ENCODE measurements at regions not wholly inside any gene's neighbourhood (a gene's known extent, or its start where the extent isn't known, plus 50 kb on each side); places are given as distances from the start of the nearest gene placed in this dataset.

- TF ChIP-seq ARNTL (CRISPR knock-in tag; IDR thresholded peaks at IDR 0.05; ENCODE audit: borderline replicate concordance, low read depth) (no peak), TOX (CRISPR knock-in tag; IDR thresholded peaks at IDR 0.05; ENCODE audit: borderline replicate concordance) (no peak), ZNF565 (CRISPR knock-in tag; conservative IDR thresholded peaks at IDR 0.05; ENCODE audit: low read depth) (no peak), ZNF70 (CRISPR knock-in tag; IDR thresholded peaks at IDR 0.05) (no peak), SNAI2 (CRISPR knock-in tag; IDR thresholded peaks at IDR 0.05) (no peak), ESRRG (CRISPR knock-in tag; IDR thresholded peaks at IDR 0.05) (no peak), TSHZ2 (CRISPR knock-in tag; IDR thresholded peaks at IDR 0.05) (no peak), ZC3H10 (CRISPR knock-in tag; IDR thresholded peaks at IDR 0.05) (no peak), OSR1 (CRISPR knock-in tag; IDR thresholded peaks at IDR 0.05) (no peak), POU6F1 (CRISPR knock-in tag; IDR thresholded peaks at IDR 0.05; ENCODE audit: borderline replicate concordance, low read depth) (no peak), PATZ1 (CRISPR knock-in tag; IDR thresholded peaks at IDR 0.05; ENCODE audit: borderline replicate concordance) (no peak), PPARA (CRISPR knock-in tag; IDR thresholded peaks at IDR 0.05; ENCODE audit: borderline replicate concordance) (no peak), CREB5 (CRISPR knock-in tag; IDR thresholded peaks at IDR 0.05; ENCODE audit: low read depth) (no peak), ISL1 (CRISPR knock-in tag; IDR thresholded peaks at IDR 0.05) (no peak)
These were observed 87.2 kb upstream of the NCOR2 start for GRCh38 chr12:124654666-124655047.

Measured in SK-N-SH treated with all-trans-retinoic acid at 6 μM for 48 hours (cell line).